B cell (primary cell): ENCODE measurements at regions not wholly inside any gene's neighbourhood (a gene's known extent, or its start where the extent isn't known, plus 50 kb on each side); places are given as distances from the start of the nearest gene placed in this dataset.

Experiments used
- ATAC-seq: fragments of 200-7000 bp; cut with Tn5 transposase; one replicate; pipeline ENCODE4 v1.10.0; 2021; ENCODE audit warnings: low read depth, mild to moderate bottlenecking, moderate number of reproducible peaks, moderate library complexity
- CTCF ChIA-PET: fragments of 350-600 bp; sonication (Branson Sonifier 250); formaldehyde crosslinking; loops from one replicate; lab custom pipeline; 2021; ENCODE audit warnings: antibody characterized with exemption, inconsistent platforms; lab: Charles Lee
- POLR2A ChIA-PET: fragments of 350-600 bp; sonication (Branson Sonifier 250); formaldehyde crosslinking; loops from one replicate; lab custom pipeline; 2021; ENCODE audit warnings: antibody characterized with exemption; lab: Charles Lee
- DNase-seq: peaks from one replicate; pipeline ENCODE4 v3.0.0; 2013
- H2AFZ ChIP-seq: 2 replicates; pipeline ENCODE4 v1.6.1; 2012; ENCODE audit warnings: mild to moderate bottlenecking, low read depth, low read length; ENCODE audit not compliant: insufficient read depth, poor library complexity, severe bottlenecking
- H3K27ac ChIP-seq, 2 donors: 1 replicate in 1 of 2; 2 replicates in 1 of 2; pipeline ENCODE4 v1.5.1; 2012 to 2013; ENCODE audit warnings: low read length in 2 of 2, mild to moderate bottlenecking in 2 of 2, moderate library complexity in 1 of 2
- H3K27me3 ChIP-seq, 4 experiments: fragments of 200-600 bp in 1 of 4; sonication (generic) in 1 of 4; replicated peaks in 1 of 4; 1 replicate in 2 of 4; 2 replicates in 2 of 4; pipeline versions ENCODE4 v1.6.1 to v1.7.0; 2013 to 2016; ENCODE audit warnings: low read length in 3 of 4, mild to moderate bottlenecking in 2 of 4, mixed read lengths in 1 of 4, moderate library complexity in 1 of 4; ENCODE audit not compliant: insufficient read depth in 4 of 4, control insufficient read depth in 3 of 4; ENCODE audit errors: control extremely low read depth in 1 of 4
- H3K36me3 ChIP-seq, 2 experiments: replicated peaks in 1 of 2; 1 replicate in 1 of 2; 2 replicates in 1 of 2; pipeline versions ENCODE4 v1.6.1 to v1.7.1; 2013; ENCODE audit warnings: low read length in 1 of 2; ENCODE audit not compliant: insufficient read depth in 2 of 2, control insufficient read depth in 1 of 2; ENCODE audit errors: control extremely low read depth in 1 of 2, extremely low read depth in 1 of 2
- H3K4me1 ChIP-seq, 2 donors: fragments of 200-600 bp in 1 of 2; sonication (generic) in 1 of 2; 1 replicate in 1 of 2; 2 replicates in 1 of 2; pipeline versions ENCODE4 v1.5.1 to v1.6.1; 2013 to 2017; ENCODE audit warnings: low read length in 2 of 2; ENCODE audit not compliant: control insufficient read depth in 2 of 2, insufficient read depth in 2 of 2
- H3K4me2 ChIP-seq: replicated peaks from 2 replicates; pipeline ENCODE3; 2012; ENCODE audit warnings: mild to moderate bottlenecking, low read depth, low read length; ENCODE audit not compliant: poor library complexity, severe bottlenecking
- H3K4me3 ChIP-seq, 5 experiments: fragments of 200-600 bp in 1 of 5; sonication (generic) in 1 of 5; 1 replicate in 3 of 5; 2 replicates in 2 of 5; pipeline versions ENCODE4 v1.5.1 to v1.7.0; 2011 to 2016; ENCODE audit warnings: low read length in 4 of 5, mild to moderate bottlenecking in 4 of 5, low read depth in 2 of 5, control low read depth in 1 of 5, moderate library complexity in 1 of 5; ENCODE audit not compliant: insufficient read depth in 1 of 5; ENCODE audit errors: control extremely low read depth in 1 of 5, extremely low read depth in 1 of 5
- H3K79me2 ChIP-seq: fragments of 200-600 bp; sonication (generic); one replicate; pipeline ENCODE4 v1.6.0; 2016; ENCODE audit warnings: low read length; ENCODE audit not compliant: control insufficient read depth, insufficient read depth
- H3K9ac ChIP-seq: fragments of 200-600 bp; sonication (generic); 2 replicates; pipeline ENCODE4 v1.6.1; 2017; ENCODE audit warnings: mild to moderate bottlenecking, low read length, moderate library complexity
- H3K9me3 ChIP-seq, 3 donors: one replicate each; pipeline versions ENCODE4 v1.6.1 to v1.7.1; 2013; ENCODE audit warnings: low read length in 2 of 3; ENCODE audit not compliant: control insufficient read depth in 2 of 3, insufficient read depth in 1 of 3; ENCODE audit errors: control extremely low read depth in 1 of 3
- H4K20me1 ChIP-seq: 2 replicates; pipeline ENCODE4 v1.6.0; 2012; ENCODE audit warnings: mild to moderate bottlenecking, low read length; ENCODE audit not compliant: insufficient read depth, control insufficient read depth, poor library complexity, severe bottlenecking
- H3K27ac Mint-ChIP-seq: one replicate; pipeline ENCODE4 v1.8.0; 2021; ENCODE audit warnings: mixed read lengths
- H3K27me3 Mint-ChIP-seq: one replicate; pipeline ENCODE4 v1.8.0; 2021; ENCODE audit warnings: mixed read lengths
- H3K4me1 Mint-ChIP-seq: one replicate; pipeline ENCODE4 v1.8.0; 2021; ENCODE audit warnings: mixed read lengths
- H3K4me3 Mint-ChIP-seq: one replicate; pipeline ENCODE4 v1.8.0; 2021; ENCODE audit warnings: mixed read lengths
- H3K9me3 Mint-ChIP-seq: one replicate; pipeline ENCODE4 v1.8.0; 2022; ENCODE audit warnings: mixed read lengths; ENCODE audit not compliant: insufficient read depth
- EZH2 ChIP-seq: IDR thresholded peaks from 2 replicates; pipeline ENCODE4 v1.6.1; 2012; ENCODE audit warnings: borderline replicate concordance, low read depth, mild to moderate bottlenecking, moderate library complexity, low read length; ENCODE audit not compliant: insufficient read depth, poor library complexity, severe bottlenecking
- WGBS: methylation state at CpG from one replicate; pipeline ENCODE4 v1.1.5; 2013; ENCODE audit warnings: missing lambda C conversion rate; ENCODE audit not compliant: insufficient coverage; 5-methylcytosine and 5-hydroxymethylcytosine counted together
- intact Hi-C: fragments of 100-400 bp; cut with micrococcal nuclease; formaldehyde crosslinking; loops from one replicate; pipeline ENCODE4 v1.10.0; 2022
- TF ChIP-seq, protein P1 (sequence below): fragments of 200-600 bp; IDR thresholded peaks from one replicate; pipeline ENCODE4 v1.8.0; 2022; ENCODE audit warnings: antibody characterized with exemption, mild to moderate bottlenecking

DNA sequence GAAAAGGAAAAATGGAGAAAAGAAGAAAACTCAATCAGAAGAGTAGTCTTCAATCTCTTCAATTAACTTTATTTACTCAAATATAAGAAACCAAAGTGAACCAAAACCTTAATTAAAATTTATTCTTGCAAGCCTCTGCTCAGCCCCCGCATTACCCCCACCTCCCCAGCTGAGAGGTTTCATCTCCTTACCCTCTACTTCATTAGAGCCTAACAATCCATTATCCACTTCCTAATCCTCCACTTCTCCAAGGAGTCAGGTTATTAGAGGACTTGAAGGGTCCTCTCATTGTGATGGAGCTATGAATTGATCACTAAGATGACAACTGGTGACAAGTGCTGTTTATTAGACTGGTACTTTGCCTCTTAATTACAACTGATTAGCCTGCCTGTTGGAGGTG, 956.5 kb downstream of the TFAP2A start:
- intact Hi-C loops, result no loop called here

GRCh38 chr6:9455864-9456658, 958.8 kb downstream of the TFAP2A start:
- H3K4me1 ChIP-seq, result no peaks in the 10 kb centered on the region
- no peaks in the 10 kb centered on the region for H3K27me3 ChIP-seq
- H3K4me3 ChIP-seq, result no peak overlapping the region
- H3K9me3 ChIP-seq, result peaks cover 0 to 3% (median 0%) of the 10 kb centered on the region in 3 donors
- WGBS, result 79% methylated on average over 2 of the region's 7 CpGs
- intact Hi-C loops, result no loop called here
- DNase-seq, result no peak
- no peak overlapping the region for H3K27ac ChIP-seq
- no peaks in the 10 kb centered on the region for H3K36me3 ChIP-seq
- Mint-ChIP-seq H3K9me3 (peaks cover 4% of the 10 kb centered on the region), H3K4me3 (no peak overlapping the region), H3K27me3 (no peaks in the 10 kb centered on the region), H3K4me1 (no peaks in the 10 kb centered on the region), H3K27ac (no peak overlapping the region)
- no peak for ATAC-seq
- H4K20me1 ChIP-seq, result no peaks in the 10 kb centered on the region
- no peak overlapping the region for H2AFZ ChIP-seq
- ChIA-PET CTCF (no interaction called here), POLR2A (no interaction called here)
- H3K4me2 ChIP-seq, result no peak overlapping the region
- no peaks in the 10 kb centered on the region for H3K79me2 ChIP-seq
- H3K9ac ChIP-seq, result no peak overlapping the region
- TF ChIP-seq EZH2, result no peak
- TF ChIP-seq, protein P1, sequence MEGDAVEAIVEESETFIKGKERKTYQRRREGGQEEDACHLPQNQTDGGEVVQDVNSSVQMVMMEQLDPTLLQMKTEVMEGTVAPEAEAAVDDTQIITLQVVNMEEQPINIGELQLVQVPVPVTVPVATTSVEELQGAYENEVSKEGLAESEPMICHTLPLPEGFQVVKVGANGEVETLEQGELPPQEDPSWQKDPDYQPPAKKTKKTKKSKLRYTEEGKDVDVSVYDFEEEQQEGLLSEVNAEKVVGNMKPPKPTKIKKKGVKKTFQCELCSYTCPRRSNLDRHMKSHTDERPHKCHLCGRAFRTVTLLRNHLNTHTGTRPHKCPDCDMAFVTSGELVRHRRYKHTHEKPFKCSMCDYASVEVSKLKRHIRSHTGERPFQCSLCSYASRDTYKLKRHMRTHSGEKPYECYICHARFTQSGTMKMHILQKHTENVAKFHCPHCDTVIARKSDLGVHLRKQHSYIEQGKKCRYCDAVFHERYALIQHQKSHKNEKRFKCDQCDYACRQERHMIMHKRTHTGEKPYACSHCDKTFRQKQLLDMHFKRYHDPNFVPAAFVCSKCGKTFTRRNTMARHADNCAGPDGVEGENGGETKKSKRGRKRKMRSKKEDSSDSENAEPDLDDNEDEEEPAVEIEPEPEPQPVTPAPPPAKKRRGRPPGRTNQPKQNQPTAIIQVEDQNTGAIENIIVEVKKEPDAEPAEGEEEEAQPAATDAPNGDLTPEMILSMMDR, result no peak

More for the DNA sequence above, 956.5 kb downstream of the TFAP2A start:
- no peak for TF ChIP-seq EZH2
- TF ChIP-seq, protein P1, result no peak
- CTCF ChIA-PET, result no interaction called here
- H3K27me3 ChIP-seq, result no peaks in the 10 kb centered on the region
- H3K9ac ChIP-seq, result no peak overlapping the region
- Mint-ChIP-seq H3K27me3 (no peaks in the 10 kb centered on the region), H3K4me3 (no peak overlapping the region), H3K9me3 (peaks cover 6% of the 10 kb centered on the region), H3K4me1 (no peaks in the 10 kb centered on the region), H3K27ac (no peak overlapping the region)
- POLR2A ChIA-PET, result no interaction called here
- no peaks in the 10 kb centered on the region for H3K9me3 ChIP-seq
- no peaks in the 10 kb centered on the region for H3K79me2 ChIP-seq
- DNase-seq, result no peak
- no peak for ATAC-seq
- no peak overlapping the region for H3K4me3 ChIP-seq
- no peaks in the 10 kb centered on the region for H3K4me1 ChIP-seq
- no peak overlapping the region for H3K27ac ChIP-seq
- no peaks in the 10 kb centered on the region for H3K36me3 ChIP-seq
- WGBS, result 100% methylated on average over 1 of the region's 1 CpG
- H3K4me2 ChIP-seq, result no peak overlapping the region
- H2AFZ ChIP-seq, result no peak overlapping the region
- no peaks in the 10 kb centered on the region for H4K20me1 ChIP-seq
